H9 (cell line): ENCODE measurements at regions not wholly inside any gene's neighbourhood (a gene's known extent, or its start where the extent isn't known, plus 50 kb on each side); places are given as distances from the start of the nearest gene placed in this dataset.

Source experiments
- DNase-seq: peaks from one replicate; pipeline ENCODE4 v3.0.0-alpha.2; 2017
- H2AFZ ChIP-seq: one replicate; pipeline ENCODE4 v1.6.1; 2013; ENCODE audit warnings: mild to moderate bottlenecking, low read length, control low read depth, moderate library complexity
- H2AK5ac ChIP-seq: 2 replicates; pipeline ENCODE4 v1.6.1; 2013; ENCODE audit warnings: low read length, control low read depth, mixed read lengths; ENCODE audit not compliant: insufficient read length
- H2BK120ac ChIP-seq: one replicate; pipeline ENCODE4 v1.6.1; 2013; ENCODE audit warnings: low read depth, mild to moderate bottlenecking, low read length, control low read depth, inconsistent platforms; ENCODE audit not compliant: poor library complexity, severe bottlenecking
- H2BK12ac ChIP-seq: 2 replicates; pipeline ENCODE4 v1.6.1; 2013; ENCODE audit warnings: low read length, control low read depth, mixed read lengths, low read depth; ENCODE audit not compliant: insufficient read length
- H2BK15ac ChIP-seq: 2 replicates; pipeline ENCODE4 v1.6.1; 2013; ENCODE audit warnings: low read depth, low read length, control low read depth
- H2BK20ac ChIP-seq: one replicate; pipeline ENCODE4 v1.6.1; 2013; ENCODE audit warnings: low read depth, mild to moderate bottlenecking, low read length, control low read depth, inconsistent platforms; ENCODE audit not compliant: poor library complexity, severe bottlenecking
- H2BK5ac ChIP-seq: 2 replicates; pipeline ENCODE4 v1.6.1; 2013; ENCODE audit warnings: low read length, control low read depth, mixed read lengths; ENCODE audit not compliant: insufficient read length
- H3K14ac ChIP-seq: 2 replicates; pipeline ENCODE4 v1.6.1; 2013; ENCODE audit warnings: low read length, control low read depth; ENCODE audit not compliant: insufficient read depth
- H3K18ac ChIP-seq: 2 replicates; pipeline ENCODE4 v1.6.1; 2013; ENCODE audit warnings: low read depth, mild to moderate bottlenecking, mixed read lengths, low read length, control low read depth; ENCODE audit not compliant: insufficient read length
- H3K23ac ChIP-seq: 2 replicates; pipeline ENCODE4 v1.6.1; 2013; ENCODE audit warnings: low read length, control low read depth, mixed read lengths, low read depth; ENCODE audit not compliant: insufficient read length
- H3K23me2 ChIP-seq: 2 replicates; pipeline ENCODE4 v1.6.1; 2013; ENCODE audit warnings: low read depth, mild to moderate bottlenecking, mixed read lengths, low read length, control low read depth; ENCODE audit not compliant: insufficient read length, poor library complexity, severe bottlenecking
- H3K27ac ChIP-seq: 2 replicates; pipeline ENCODE4 v1.5.1; 2013; ENCODE audit warnings: low read length, control low read depth, mixed read lengths, low read depth; ENCODE audit not compliant: insufficient read length
- H3K27me3 ChIP-seq: 2 replicates; pipeline ENCODE4 v1.6.1; 2013; ENCODE audit warnings: low read length, control low read depth, inconsistent platforms; ENCODE audit not compliant: insufficient read depth
- H3K4ac ChIP-seq: 2 replicates; pipeline ENCODE4 v1.6.1; 2013; ENCODE audit warnings: low read depth, mild to moderate bottlenecking, control low read depth, inconsistent platforms, low read length, moderate library complexity
- H3K4me1 ChIP-seq: 2 replicates; pipeline ENCODE4 v1.6.1; 2013; ENCODE audit warnings: low read length, control low read depth, inconsistent platforms; ENCODE audit not compliant: insufficient read depth
- H3K4me2 ChIP-seq: 2 replicates; pipeline ENCODE4 v1.6.1; 2013; ENCODE audit warnings: low read length, control low read depth, mixed read lengths; ENCODE audit not compliant: insufficient read length, insufficient read depth
- H3K56ac ChIP-seq: 2 replicates; pipeline ENCODE4 v1.6.1; 2013; ENCODE audit warnings: low read depth, mild to moderate bottlenecking, mixed read lengths, low read length, control low read depth; ENCODE audit not compliant: insufficient read length
- H3K79me1 ChIP-seq: 2 replicates; pipeline ENCODE4 v1.6.1; 2013; ENCODE audit warnings: low read depth, mild to moderate bottlenecking, moderate library complexity, low read length, control low read depth, inconsistent platforms; ENCODE audit not compliant: insufficient read depth, poor library complexity, severe bottlenecking
- H3K79me2 ChIP-seq: 2 replicates; pipeline ENCODE4 v1.6.1; 2013; ENCODE audit warnings: low read length, control low read depth, inconsistent platforms; ENCODE audit not compliant: insufficient read depth
- H3K9ac ChIP-seq: 2 replicates; pipeline ENCODE4 v1.6.1; 2013; ENCODE audit warnings: low read length, control low read depth, mixed read lengths; ENCODE audit not compliant: insufficient read length; ENCODE audit errors: extremely low read depth
- H3K9me3 ChIP-seq: one replicate; pipeline ENCODE4 v1.6.1; 2013; ENCODE audit warnings: low read depth, low read length, inconsistent platforms; ENCODE audit not compliant: control insufficient read depth
- H3T11ph ChIP-seq: one replicate; pipeline ENCODE4 v1.6.1; 2013; ENCODE audit warnings: mild to moderate bottlenecking, low read length, control low read depth, inconsistent platforms
- H4K20me1 ChIP-seq: one replicate; pipeline ENCODE4 v1.6.1; 2013; ENCODE audit not compliant: control insufficient read depth, insufficient read length, insufficient read depth
- H4K5ac ChIP-seq: 2 replicates; pipeline ENCODE4 v1.6.1; 2013; ENCODE audit warnings: low read depth, mild to moderate bottlenecking, mixed read lengths, low read length, control low read depth; ENCODE audit not compliant: insufficient read length
- H4K8ac ChIP-seq: replicated peaks from 2 replicates; pipeline ENCODE4 v1.6.1; 2013; ENCODE audit warnings: low read length, control low read depth, mixed read lengths, low read depth; ENCODE audit not compliant: insufficient read length
- H4K91ac ChIP-seq: 2 replicates; pipeline ENCODE4 v1.6.1; 2013; ENCODE audit warnings: low read depth, mild to moderate bottlenecking, moderate library complexity, mixed read lengths, low read length, control low read depth; ENCODE audit not compliant: insufficient read length
- H3K27ac Mint-ChIP-seq, 3 experiments: 2 replicates in 2 of 3; 3 replicates in 1 of 3; pipeline ENCODE4 v1.8.0; 2020 to 2021; ENCODE audit warnings: mixed read lengths in 3 of 3, mild to moderate bottlenecking in 1 of 3, moderate library complexity in 1 of 3
- H3K27me3 Mint-ChIP-seq: 2 replicates; pipeline ENCODE4 v1.8.0; 2021; ENCODE audit warnings: low read depth, mild to moderate bottlenecking, moderate library complexity, mixed read lengths
- H3K36me3 Mint-ChIP-seq, 3 experiments: 2 replicates in 2 of 3; 3 replicates in 1 of 3; pipeline ENCODE4 v1.8.0; 2020 to 2021; ENCODE audit warnings: low read depth in 3 of 3, mixed read lengths in 3 of 3; ENCODE audit not compliant: insufficient read depth in 1 of 3
- H3K4me1 Mint-ChIP-seq, 2 experiments: 2 replicates each; pipeline ENCODE4 v1.8.0; 2020; ENCODE audit warnings: mixed read lengths in 2 of 2
- H3K4me3 Mint-ChIP-seq, 2 experiments: 2 replicates in 1 of 2; 3 replicates in 1 of 2; pipeline ENCODE4 v1.8.0; 2020 to 2021; ENCODE audit warnings: mild to moderate bottlenecking in 2 of 2, mixed read lengths in 2 of 2, moderate library complexity in 1 of 2
- H3K9me3 Mint-ChIP-seq, 2 experiments: 2 replicates in 1 of 2; 3 replicates in 1 of 2; pipeline ENCODE4 v1.8.0; 2020; ENCODE audit warnings: mild to moderate bottlenecking in 2 of 2, mixed read lengths in 2 of 2, moderate library complexity in 1 of 2
- WGBS: extraction: QIAGEN DNeasy Blood & Tissue Kit; methylation state at CpG from one replicate; pipeline ENCODE4 v1.1.7; 2013; ENCODE audit warnings: missing lambda C conversion rate, low lambda C conversion rate, mixed read lengths; ENCODE audit not compliant: insufficient read length; ENCODE audit errors: extremely low coverage; 5-methylcytosine and 5-hydroxymethylcytosine counted together
- TF ChIP-seq, protein P1 (sequence below): fragments of 200-600 bp; sonication (generic); conservative IDR thresholded peaks from 3 replicates; pipeline ENCODE4 v1.8.0; 2021; ENCODE audit warnings: antibody characterized with exemption, mild to moderate bottlenecking

- Histone ChIP-seq H3K9ac (no peak overlapping the region), H3K27ac (no peak overlapping the region), H3K18ac (no peak overlapping the region), H4K5ac (no peak overlapping the region), H2AK5ac (no peak overlapping the region), H4K20me1 (no peaks in the 10 kb centered on the region), H3K4me1 (no peaks in the 10 kb centered on the region), H2BK120ac (no peak overlapping the region), H4K91ac (no peak overlapping the region), H2BK5ac (no peak overlapping the region), H4K8ac (no peak overlapping the region), H3K14ac (no peak overlapping the region), H2AFZ (no peak overlapping the region), H3K23ac (no peak overlapping the region), H3K79me2 (no peaks in the 10 kb centered on the region), H3K9me3 (no peaks in the 10 kb centered on the region), H2BK20ac (no peak overlapping the region), H3K23me2 (no peaks in the 10 kb centered on the region), H2BK12ac (no peak overlapping the region), H3K27me3 (no peaks in the 10 kb centered on the region), H3T11ph (no peak overlapping the region), H3K4ac (no peak overlapping the region), H3K4me2 (no peak overlapping the region), H3K79me1 (no peaks in the 10 kb centered on the region), H3K56ac (no peak overlapping the region), H2BK15ac (no peak overlapping the region)
- H3K9me3 Mint-ChIP-seq, result no peaks in the 10 kb centered on the region
- no peak for DNase-seq
- no peak overlapping the region for H3K27ac Mint-ChIP-seq
- H3K36me3 Mint-ChIP-seq, result no peaks in the 10 kb centered on the region
- H3K27me3 Mint-ChIP-seq, result peaks cover 10% of the 10 kb centered on the region
- TF ChIP-seq, protein P1, sequence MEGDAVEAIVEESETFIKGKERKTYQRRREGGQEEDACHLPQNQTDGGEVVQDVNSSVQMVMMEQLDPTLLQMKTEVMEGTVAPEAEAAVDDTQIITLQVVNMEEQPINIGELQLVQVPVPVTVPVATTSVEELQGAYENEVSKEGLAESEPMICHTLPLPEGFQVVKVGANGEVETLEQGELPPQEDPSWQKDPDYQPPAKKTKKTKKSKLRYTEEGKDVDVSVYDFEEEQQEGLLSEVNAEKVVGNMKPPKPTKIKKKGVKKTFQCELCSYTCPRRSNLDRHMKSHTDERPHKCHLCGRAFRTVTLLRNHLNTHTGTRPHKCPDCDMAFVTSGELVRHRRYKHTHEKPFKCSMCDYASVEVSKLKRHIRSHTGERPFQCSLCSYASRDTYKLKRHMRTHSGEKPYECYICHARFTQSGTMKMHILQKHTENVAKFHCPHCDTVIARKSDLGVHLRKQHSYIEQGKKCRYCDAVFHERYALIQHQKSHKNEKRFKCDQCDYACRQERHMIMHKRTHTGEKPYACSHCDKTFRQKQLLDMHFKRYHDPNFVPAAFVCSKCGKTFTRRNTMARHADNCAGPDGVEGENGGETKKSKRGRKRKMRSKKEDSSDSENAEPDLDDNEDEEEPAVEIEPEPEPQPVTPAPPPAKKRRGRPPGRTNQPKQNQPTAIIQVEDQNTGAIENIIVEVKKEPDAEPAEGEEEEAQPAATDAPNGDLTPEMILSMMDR, result no peak
- H3K4me1 Mint-ChIP-seq, result no peaks in the 10 kb centered on the region
- no peak overlapping the region for H3K4me3 Mint-ChIP-seq
- no CpG with 5 or more reads among the region's 6 CpGs for WGBS
Measured at GRCh38 chr19:32230441-32230840, 115.0 kb upstream of the ZNF507 start.
